ENCODE measurements at regions not wholly inside any gene's neighbourhood (a gene's known extent, or its start where the extent isn't known, plus 50 kb on each side); places are given as distances from the start of the nearest gene placed in this dataset.

- no peak for DNase-seq
Measured at GRCh38 chr2:71951718-71952404, 195.8 kb downstream of the CYP26B1 start.

DNA sequence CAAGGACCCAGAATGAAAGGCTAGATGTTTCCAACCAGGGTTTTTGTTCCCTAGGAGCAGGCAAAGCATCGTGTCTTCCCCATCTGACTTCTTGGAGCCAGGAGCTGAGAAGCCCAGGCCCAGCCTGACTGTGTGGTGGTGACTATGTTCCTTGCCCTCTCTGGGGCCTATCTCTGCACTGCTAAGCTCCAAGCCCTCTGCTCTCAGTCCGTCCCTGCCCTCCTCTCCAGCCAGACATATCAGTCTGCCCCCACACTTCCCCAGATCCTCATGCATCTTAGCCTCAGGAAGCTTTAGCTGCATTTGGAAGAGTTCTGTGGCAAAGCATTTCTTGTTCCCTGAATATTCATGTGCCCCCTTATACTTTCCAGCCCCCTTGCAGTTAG, 196.6 kb downstream of the CYP26B1 start:
- DNase-seq = no peak

GRCh38 chr2:71950256-71951082, 197.2 kb downstream of the CYP26B1 start:
- DNase-seq = no peak

DNA sequence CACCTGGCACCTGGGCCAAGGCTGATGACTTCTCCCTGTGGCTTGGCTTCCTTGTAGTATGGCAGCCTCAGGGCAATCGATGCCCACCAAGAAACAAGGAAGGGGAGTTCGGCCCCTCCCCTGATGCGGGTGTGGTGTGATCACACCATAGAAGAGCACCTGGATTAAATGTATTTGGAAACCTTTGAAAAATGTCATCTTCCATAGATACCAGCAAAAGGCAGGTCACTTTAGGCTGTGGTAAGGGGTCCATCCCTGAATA, 198.2 kb downstream of the CYP26B1 start:
- DNase-seq = no peak

- DNase-seq = no peak
Measured at GRCh38 chr2:71948781-71949536, 198.7 kb downstream of the CYP26B1 start.

DNA sequence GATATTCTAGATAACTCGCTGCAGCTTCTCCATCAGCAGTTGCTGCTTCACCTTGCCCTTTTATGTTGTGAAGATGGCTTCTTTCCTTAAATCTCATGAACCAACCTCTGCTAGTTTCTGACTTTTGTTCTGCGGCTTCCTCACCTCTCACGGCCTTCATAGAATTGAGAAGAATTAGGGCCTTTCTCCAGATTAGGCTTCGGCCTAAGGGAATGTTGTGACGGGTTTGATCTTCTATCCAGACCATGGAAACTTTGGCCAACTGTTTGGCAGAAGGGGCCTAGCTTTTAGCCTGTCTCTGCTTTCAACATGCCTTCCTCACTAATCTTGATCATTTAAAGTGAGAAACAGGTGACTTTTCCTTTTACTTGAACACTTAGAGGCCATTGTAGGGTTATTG, 199.9 kb downstream of the CYP26B1 start:
- DNase-seq = no peak

- no peak for DNase-seq
Measured at GRCh38 chr2:71945603-71945959, 202.1 kb downstream of the CYP26B1 start.

- DNase-seq = no peak
Measured at GRCh38 chr2:71944806-71945602, 202.7 kb downstream of the CYP26B1 start.

- no peak for DNase-seq
Measured at GRCh38 chr2:71944183-71944550, 203.5 kb downstream of the CYP26B1 start.

DNA sequence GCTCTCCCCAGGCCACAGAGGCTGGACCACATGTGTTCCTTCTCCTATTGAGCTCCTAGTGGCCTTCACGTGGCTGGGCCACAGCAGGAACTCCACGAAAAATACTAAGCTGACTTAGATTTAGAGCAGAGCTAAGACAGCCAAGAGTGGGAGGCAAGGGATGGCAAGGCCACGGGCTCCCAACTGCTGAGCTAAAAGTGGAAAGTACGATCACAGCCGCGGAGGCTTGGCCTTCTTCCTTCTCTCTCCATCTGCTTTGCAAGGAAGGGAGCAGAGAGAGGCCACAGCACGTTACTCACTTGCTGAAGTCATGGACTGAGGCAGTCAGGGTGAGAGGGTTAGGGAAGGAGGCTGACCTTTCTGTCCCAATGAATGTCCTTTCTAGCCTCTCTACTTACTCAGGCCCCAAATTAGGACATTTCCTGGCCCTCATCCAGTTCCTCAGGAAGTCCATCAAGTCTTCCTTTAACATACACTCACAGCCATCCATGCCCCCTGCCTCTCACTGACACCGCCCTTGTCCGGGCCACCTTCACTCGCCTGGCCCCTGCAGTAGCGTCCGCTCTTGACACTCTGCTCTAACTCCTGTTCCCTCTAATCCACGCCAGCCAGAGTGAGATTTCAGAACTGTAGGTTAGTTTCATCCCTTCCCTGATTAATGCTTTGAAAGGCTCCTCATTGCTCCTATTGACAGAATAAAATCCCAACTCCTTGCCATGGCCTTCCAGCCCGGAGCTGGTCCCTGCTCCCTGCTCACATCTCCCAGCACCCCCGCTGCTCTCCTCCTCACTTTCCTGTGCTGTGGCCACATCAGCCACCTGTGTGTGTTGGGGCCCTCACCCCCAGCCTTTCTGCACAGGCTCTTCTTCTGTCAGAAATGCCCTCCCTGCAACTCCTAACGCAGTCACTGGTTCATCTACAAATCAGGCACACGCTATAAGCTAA, 204.2 kb downstream of the CYP26B1 start:
- DNase-seq = no peak

DNA sequence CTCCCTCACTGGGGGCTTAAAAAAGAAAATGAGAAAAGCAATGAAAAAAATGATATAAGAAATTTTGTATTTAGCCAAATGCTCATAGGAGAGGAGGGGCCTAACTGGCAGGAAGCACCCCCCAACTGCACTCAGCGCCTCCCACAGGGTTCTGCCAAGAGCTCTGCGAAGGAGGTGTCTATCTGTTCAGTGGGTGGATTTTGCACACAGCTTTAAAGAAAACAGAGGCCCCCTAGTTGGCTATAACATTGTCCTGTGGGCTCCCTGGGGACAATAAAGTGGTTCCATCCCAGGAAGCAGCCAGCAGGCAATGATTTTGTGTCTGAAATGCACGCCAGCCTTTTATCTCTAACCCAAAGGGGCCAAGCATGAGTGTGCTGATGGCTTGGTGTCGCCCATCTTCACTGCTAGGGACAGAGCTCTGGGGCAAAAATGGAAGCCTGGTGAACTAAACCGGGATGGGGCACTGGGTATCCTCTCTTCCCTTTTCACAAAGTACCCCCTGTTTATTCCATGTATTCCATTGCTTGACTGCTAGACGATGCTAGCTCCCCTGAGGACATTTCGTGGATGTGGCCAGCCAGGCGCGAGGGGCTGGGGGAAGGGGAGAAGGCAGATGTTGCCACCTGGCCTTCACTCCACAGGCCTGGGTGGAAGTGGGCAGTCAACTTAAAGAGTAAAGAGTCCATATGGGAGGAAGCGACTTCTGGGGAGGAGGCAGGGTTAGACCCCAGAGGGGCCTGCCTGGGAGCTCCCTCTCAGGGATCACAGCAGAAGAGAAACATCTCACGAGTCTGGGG, 205.7 kb downstream of the CYP26B1 start:
- no peak for DNase-seq

- DNase-seq = no peak
Measured at GRCh38 chr2:71940695-71941094, 207.0 kb downstream of the CYP26B1 start.

GRCh38 chr2:71939588-71940535, 207.8 kb downstream of the CYP26B1 start:
- no peak for DNase-seq

DNA sequence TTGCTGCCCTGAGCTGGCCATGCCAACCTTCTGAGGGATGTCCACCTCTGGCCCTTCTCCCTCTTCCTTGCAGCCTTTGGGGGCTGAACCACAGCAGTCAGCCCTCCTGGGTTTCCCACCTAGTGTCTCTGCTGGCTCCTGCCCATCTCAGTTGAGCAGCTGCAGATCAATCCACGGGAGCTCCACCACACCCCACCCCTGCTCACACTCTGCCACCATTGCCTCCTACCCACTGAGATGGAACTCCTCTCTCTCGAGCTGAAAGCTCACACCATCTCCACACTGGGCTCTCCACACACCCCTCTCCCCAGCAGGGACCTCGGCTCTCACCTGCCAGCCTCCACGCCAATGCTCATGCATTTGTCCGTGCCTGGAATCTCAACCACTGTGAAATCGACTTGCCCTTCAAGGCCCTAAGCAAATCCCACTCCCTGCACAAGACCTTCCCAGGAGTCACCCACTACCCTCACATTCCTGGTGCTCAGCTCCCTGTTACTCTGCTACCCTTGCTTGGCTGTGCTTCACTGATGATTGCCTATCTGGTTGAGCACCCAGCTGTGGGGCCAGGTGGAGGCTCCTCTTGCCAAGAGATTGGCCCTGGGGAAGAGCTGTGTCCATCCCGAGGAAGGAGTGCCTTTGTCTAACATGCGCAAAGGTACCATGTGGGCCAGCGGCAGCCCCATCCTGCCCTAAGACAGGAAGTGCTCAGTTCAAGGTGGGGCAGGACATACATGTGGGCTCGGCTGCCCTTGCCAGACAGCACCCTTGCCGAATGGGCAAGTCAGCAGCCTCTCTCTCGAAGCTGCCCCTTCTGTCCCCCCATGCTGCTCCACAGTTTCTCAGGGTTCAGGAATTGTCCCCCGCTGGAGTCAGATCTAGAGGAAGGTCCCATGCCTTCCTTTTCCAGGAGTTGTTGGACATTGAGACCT, 208.7 kb downstream of the CYP26B1 start:
- no peak for DNase-seq

DNA sequence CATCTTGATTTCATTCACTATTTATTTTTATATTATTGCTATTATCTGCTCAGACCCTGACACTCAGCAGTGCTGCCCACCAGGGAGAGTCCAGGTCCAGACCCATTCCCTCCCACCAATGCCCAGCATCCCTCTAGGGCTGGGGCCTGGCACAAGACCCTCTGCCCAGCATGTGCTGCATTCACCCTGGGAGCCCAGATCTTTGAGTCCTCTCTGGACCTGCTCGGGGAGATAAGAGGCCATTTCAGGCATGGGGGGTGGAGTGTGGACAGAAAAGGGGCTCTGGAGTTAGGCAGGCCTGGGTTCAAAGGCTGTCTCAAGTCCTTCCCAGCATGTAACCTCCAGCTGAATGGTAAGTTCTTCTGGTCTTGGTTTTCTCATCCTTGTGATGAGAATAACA, 209.6 kb downstream of the CYP26B1 start:
- DNase-seq = no peak

GRCh38 chr2:71937396-71937795, 210.3 kb downstream of the CYP26B1 start:
- no peak for DNase-seq

DNA sequence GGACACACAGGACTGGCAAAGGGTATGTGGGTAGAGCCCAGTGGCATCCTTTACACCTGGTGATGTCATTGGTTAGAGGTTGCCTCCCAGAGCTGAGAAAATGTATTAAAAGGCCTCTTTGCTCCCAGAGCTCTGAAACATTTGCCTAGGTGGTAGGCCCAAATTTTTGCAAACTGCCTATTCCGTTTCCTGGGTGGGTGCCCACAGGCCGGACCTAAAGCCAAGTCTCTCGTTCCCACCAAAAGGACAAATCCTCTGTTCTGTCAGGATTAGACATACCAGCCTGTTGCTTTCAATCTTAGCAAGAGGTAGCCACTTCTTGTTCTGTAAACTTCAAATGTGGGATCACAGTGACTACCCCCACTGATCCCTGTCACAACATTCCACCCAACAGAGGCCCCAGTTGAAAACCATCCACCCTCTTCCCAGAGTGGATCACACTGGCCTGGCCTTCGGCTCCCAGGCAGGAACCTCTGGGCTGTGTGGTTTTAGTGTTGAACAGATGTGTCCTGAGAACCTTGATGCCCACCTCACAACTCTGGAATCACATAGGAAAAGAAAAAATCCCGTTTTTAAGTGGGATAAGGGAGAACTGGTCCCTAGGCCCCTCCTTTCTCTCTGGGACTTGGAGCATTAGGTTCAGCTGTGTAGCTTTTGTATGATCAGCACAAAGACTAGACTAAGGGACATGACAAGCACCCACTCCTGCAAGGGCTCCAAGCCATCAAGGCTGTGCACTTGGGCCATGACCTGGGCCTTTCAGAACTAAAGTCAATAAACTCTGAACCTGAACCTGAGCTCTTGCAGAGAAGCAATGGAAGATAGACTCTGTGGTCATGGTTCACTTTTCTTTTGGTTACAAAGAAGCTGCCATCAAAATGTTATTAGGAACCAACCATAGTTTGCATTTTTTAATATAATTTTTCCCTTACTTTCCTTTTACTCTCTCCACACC, 211.3 kb downstream of the CYP26B1 start:
- DNase-seq = no peak

Data from SIG-M5 (cell line).